GM10248 (cell line): ENCODE measurements at regions not wholly inside any gene's neighbourhood (a gene's known extent, or its start where the extent isn't known, plus 50 kb on each side); places are given as distances from the start of the nearest gene placed in this dataset.

Experiments used
- CTCF ChIA-PET: fragments of 300-600 bp; sonication (Branson Sonifier 250); formaldehyde crosslinking; extraction: SDS; loops from one replicate; lab custom pipeline; 2021; ENCODE audit warnings: antibody characterized with exemption; lab: Yijun Ruan, JAX
- POLR2A ChIA-PET: fragments of 350-650 bp; sonication (Branson Sonifier 250); formaldehyde crosslinking; extraction: SDS; loops from one replicate; lab custom pipeline; 2020; ENCODE audit warnings: antibody characterized with exemption; lab: Yijun Ruan, JAX
- DNase-seq: peaks from one replicate; pipeline ENCODE4 v3.0.0; 2012; ENCODE audit errors: extremely low spot score
- TF ChIP-seq, protein P1 (sequence below): IDR thresholded peaks from 2 replicates; pipeline ENCODE4 v1.5.1; 2012; ENCODE audit warnings: mild to moderate bottlenecking, low read depth; ENCODE audit errors: extremely low read depth, missing control alignments, control extremely low read depth

DNA sequence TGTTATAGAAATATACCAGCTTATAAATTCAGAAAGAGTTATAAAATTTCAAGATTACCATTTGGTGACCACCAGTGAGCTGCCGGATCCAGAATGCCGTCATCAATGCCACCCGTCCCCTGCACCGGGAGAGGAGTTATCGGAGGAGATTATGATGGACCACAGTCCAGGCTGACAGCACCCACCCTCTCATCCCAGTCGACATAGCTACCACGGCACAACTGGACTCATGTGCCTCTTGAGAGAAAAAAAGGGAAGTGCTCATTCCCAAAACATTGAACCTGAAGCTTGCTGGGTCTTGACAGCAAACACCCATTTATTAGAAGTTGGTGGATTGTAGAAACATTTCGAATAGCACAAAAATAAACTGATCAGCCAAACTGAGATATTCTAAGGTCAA is 1331.5 kb downstream of the TBC1D22A start:
- no peak for DNase-seq
- CTCF ChIA-PET, result no interaction called here
- TF ChIP-seq, protein P1, sequence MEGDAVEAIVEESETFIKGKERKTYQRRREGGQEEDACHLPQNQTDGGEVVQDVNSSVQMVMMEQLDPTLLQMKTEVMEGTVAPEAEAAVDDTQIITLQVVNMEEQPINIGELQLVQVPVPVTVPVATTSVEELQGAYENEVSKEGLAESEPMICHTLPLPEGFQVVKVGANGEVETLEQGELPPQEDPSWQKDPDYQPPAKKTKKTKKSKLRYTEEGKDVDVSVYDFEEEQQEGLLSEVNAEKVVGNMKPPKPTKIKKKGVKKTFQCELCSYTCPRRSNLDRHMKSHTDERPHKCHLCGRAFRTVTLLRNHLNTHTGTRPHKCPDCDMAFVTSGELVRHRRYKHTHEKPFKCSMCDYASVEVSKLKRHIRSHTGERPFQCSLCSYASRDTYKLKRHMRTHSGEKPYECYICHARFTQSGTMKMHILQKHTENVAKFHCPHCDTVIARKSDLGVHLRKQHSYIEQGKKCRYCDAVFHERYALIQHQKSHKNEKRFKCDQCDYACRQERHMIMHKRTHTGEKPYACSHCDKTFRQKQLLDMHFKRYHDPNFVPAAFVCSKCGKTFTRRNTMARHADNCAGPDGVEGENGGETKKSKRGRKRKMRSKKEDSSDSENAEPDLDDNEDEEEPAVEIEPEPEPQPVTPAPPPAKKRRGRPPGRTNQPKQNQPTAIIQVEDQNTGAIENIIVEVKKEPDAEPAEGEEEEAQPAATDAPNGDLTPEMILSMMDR, result no peak
- POLR2A ChIA-PET, result no interaction called here

DNA sequence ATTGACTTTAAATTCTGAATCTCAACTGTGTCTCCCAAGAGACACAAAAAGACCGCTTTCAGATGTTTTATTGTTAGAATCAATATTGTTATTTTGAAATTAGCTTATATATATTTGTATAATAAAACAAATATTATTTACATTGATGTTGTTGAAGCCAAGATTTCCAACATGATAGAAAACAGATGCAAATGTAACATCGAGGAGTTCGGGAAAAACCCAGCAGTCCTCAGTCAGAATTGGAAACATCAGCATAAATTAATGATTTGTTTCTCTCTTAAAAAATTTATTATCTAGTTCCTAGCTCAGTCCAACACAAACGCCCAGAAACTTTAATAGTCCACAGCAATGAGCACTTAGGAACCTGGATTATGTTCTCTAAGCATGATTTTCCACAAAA is 1330.4 kb downstream of the TBC1D22A start:
- TF ChIP-seq, protein P1, result no peak
- CTCF ChIA-PET, result no interaction called here
- DNase-seq, result no peak
- POLR2A ChIA-PET, result no interaction called here

DNA sequence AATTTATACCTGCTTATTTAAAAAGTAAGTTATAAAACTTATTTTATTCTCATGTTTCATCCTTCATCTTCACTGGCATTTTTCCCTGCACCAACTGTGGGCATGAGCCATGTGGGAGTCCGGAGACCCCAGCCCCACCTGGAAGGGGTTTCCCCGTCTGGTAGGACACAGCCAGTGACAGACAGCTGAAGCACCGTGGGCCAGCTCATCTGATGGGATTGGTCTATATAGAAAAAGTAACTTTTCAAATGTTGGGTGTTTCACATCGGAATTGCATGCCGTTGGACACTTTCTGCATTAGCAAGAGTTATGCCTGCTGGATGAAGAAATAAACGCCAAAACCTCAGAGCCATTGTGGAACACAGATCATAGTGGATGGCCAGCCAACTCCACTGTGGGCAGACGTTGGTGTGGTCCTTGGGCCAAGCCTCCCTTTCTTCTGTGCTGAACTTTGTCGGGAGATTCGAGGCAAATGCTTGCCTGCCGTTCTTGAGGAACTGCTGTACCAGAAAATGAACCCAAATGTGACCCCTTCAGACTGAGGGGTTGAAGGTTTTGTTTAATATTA is 1329.3 kb downstream of the TBC1D22A start:
- TF ChIP-seq, protein P1, result no peak
- DNase-seq, result no peak
- CTCF ChIA-PET, result no interaction called here
- POLR2A ChIA-PET, result no interaction called here

DNA sequence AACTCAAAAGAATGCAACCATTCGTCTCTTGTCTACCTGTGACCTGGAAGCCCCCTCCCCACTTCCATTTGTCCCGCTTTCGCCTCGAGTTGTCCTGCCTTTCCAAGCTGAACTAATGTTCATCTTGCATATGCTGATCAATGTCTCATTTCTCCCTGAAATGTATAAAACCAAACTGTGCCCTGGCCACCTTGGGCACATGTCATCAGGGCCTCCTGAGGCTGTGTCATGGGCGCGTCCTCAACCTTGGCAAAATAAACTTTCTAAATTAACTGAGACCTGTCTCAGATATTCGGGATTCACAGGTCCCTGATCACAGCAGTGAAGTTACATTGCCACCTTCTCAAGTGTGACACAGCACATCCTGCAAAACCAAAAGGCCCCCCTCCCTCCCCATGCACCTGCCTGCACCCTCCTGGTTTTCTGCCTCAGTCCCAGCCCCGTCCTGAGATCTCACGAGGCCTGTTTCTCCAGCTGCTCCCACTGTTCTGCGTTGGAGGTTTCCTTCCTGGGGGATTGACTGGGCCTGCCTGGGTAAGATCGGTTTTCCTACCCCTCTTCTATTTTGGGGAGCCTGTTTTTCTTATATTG is 1328.7 kb downstream of the TBC1D22A start:
- DNase-seq, result no peak
- TF ChIP-seq, protein P1, result no peak
- ChIA-PET CTCF (no interaction called here), POLR2A (no interaction called here)

DNA sequence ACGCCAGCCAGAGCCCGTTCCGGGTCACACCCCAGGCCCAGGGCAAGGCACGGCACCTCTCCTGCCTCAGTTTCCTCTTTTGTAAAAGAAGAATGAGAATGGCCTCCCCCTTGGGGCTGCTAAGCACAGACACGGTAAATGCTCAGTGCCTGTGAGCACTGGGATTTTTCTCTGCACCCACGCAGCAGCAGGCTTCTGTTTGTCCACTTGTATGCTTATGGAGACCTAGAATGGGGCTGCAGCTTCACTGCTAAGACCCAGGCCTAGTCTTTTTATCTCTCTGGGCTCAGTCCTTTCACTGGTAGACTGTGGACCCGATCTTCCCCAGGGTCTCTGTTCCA is 1327.9 kb downstream of the TBC1D22A start:
- ChIA-PET CTCF (interaction anchor here (1.3 kb wide), 1 partner anchor 23 kb away, joined by 3 read pairs; no protein-coding TSS in a partner anchor), POLR2A (no interaction called here)
- DNase-seq, result no peak
- TF ChIP-seq, protein P1, result no peak

DNA sequence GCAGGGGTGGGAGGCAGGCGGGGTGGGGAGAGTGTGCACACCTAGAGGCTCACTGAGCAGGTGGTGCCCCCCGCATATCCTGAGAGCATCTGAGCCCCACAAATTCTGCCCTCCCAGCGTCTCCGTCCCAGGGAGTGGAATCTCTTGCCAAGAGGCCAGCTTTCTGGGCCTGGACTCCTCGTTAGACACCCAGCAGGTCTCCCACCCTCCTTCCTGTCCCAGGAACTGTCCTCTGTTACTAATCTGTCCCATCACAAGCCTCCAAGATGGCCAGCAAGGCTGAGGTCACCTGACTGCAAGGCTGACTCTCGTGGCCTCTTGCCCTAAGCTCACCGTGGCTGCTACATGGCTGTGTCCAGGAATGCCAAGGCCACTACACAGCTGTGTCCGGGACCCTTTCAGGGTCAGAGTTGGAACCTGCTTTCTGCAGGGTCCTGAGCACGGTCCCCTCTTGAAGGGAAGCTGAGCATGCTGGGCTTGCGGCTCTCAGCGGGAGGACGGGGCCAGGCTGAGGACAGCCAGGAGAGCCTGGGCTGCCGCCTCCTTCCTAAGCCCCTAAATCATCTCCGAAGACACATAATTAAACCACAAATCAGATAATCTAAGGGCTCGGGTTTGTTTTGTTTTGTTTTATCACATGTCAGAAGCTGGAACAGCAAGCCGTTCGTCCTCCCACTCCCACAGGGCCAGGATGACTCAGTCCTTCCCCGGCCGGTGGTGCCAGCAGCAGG is 1327.3 kb downstream of the TBC1D22A start:
- CTCF ChIA-PET, result interaction anchor here (1.3 kb wide), 1 partner anchor 22 kb away, joined by 3 read pairs; no protein-coding TSS in a partner anchor
- TF ChIP-seq, protein P1, result no peak
- DNase-seq, result no peak
- POLR2A ChIA-PET, result no interaction called here
